HCT116 (cell line): ENCODE measurements at regions not wholly inside any gene's neighbourhood (a gene's known extent, or its start where the extent isn't known, plus 50 kb on each side); places are given as distances from the start of the nearest gene placed in this dataset.

Source experiments
- ATAC-seq: fragments of 200-7000 bp; cut with Tn5 transposase; 2 replicates; pipeline ENCODE4 v1.9.1; 2020; ENCODE audit warnings: mild to moderate bottlenecking, moderate library complexity
- BruUV-seq: library from RNA; stranded (reverse); fragments of 400-500 nt; replicated peaks from 2 replicates; lab custom pipeline; 2021; lab: Mats Ljungman, UMichigan
- CTCF ChIA-PET: fragments of 300-600 bp; sonication (Branson Sonifier 250); formaldehyde crosslinking; loops from one replicate; lab custom pipeline; 2021; ENCODE audit warnings: antibody characterized with exemption; lab: Charles Lee
- POLR2A ChIA-PET: fragments of 300-600, 350-600 bp; sonication (Branson Sonifier 250); formaldehyde crosslinking; loops from one replicate; lab custom pipeline; 2021; ENCODE audit warnings: antibody characterized with exemption; lab: Charles Lee
- RAD21 ChIA-PET, 2 experiments: fragments of 300-600 bp; sonication (Branson Sonifier 250); formaldehyde crosslinking; loops; one replicate each; lab custom pipeline; 2023; ENCODE audit warnings: low total read pairs in 2 of 2; ENCODE audit not compliant: uncharacterized antibody in 2 of 2, unreplicated experiment in 2 of 2, low non-redundant PET in 1 of 2; lab: Charles Lee
- DNase-seq: peaks from one replicate; pipeline ENCODE4 v3.0.0-alpha.2; 2010; ENCODE audit warnings: low read depth, low spot score
- H2AFZ ChIP-seq: fragments of 200-600 bp; shearing (Covaris generic), sonication (generic); 2 replicates; pipeline ENCODE4 v1.6.1; 2017; ENCODE audit warnings: low read depth, mixed run types, mixed read lengths, antibody characterized with exemption, low read length; ENCODE audit not compliant: poor library complexity, severe bottlenecking
- H3K27ac ChIP-seq: 2 replicates; pipeline ENCODE4 v1.5.1; 2012; ENCODE audit warnings: low read depth, low read length
- H3K27me3 ChIP-seq: fragments of 200-600 bp; sonication (generic); 2 replicates; pipeline ENCODE4 v1.6.1; 2016; ENCODE audit warnings: mixed run types, low read length, mixed read lengths; ENCODE audit not compliant: insufficient read depth
- H3K36me3 ChIP-seq, 2 experiments: fragments of 200-500 bp in 1 of 2; fragments of 200-600 bp in 1 of 2; sonication (Bioruptor generic) in 1 of 2; sonication (generic) in 1 of 2; 2 replicates each; pipeline versions ENCODE4 v1.5.1 to v1.6.1; 2014 to 2016; ENCODE audit warnings: low read length in 2 of 2, inconsistent platforms in 1 of 2, mixed read lengths in 1 of 2, mixed run types in 1 of 2; ENCODE audit not compliant: insufficient read depth in 2 of 2, control insufficient read depth in 1 of 2
- H3K4me1 ChIP-seq, 2 experiments: fragments of 200-600 bp in 1 of 2; sonication (generic) in 1 of 2; 2 replicates each; pipeline versions ENCODE4 v1.5.1 to v1.6.1; 2012 to 2017; ENCODE audit warnings: low read length in 2 of 2, inconsistent platforms in 1 of 2, mild to moderate bottlenecking in 1 of 2, mixed read lengths in 1 of 2, mixed run types in 1 of 2, moderate library complexity in 1 of 2; ENCODE audit not compliant: insufficient read depth in 2 of 2, control insufficient read depth in 1 of 2
- H3K4me2 ChIP-seq: fragments of 200-600 bp; sonication (generic); 2 replicates; pipeline ENCODE4 v1.6.1; 2017; ENCODE audit warnings: mixed run types, low read length, mixed read lengths
- H3K4me3 ChIP-seq, 2 experiments: fragments of 200-600 bp in 1 of 2; sonication (generic) in 1 of 2; replicated peaks in 1 of 2; 2 replicates each; pipeline ENCODE4 v1.5.1; 2011 to 2016; ENCODE audit warnings: low read length in 2 of 2, control low read depth in 1 of 2, low read depth in 1 of 2, mild to moderate bottlenecking in 1 of 2, mixed read lengths in 1 of 2, mixed run types in 1 of 2
- H3K79me2 ChIP-seq: fragments of 200-600 bp; sonication (generic); 2 replicates; pipeline ENCODE4 v1.6.1; 2017; ENCODE audit warnings: mild to moderate bottlenecking, mixed run types, low read length, moderate library complexity, mixed read lengths; ENCODE audit not compliant: insufficient read depth
- H3K9ac ChIP-seq: fragments of 200-600 bp; sonication (generic); 2 replicates; pipeline ENCODE4 v1.6.1; 2016; ENCODE audit warnings: low read length, mixed read lengths
- H3K9me2 ChIP-seq: fragments of 200-600 bp; sonication (generic), shearing (Covaris generic); 2 replicates; pipeline ENCODE4 v1.6.1; 2017; ENCODE audit warnings: mixed run types, mild to moderate bottlenecking, moderate library complexity; ENCODE audit not compliant: insufficient read depth
- H3K9me3 ChIP-seq, 2 experiments: fragments of 200-500 bp in 1 of 2; fragments of 200-600 bp in 1 of 2; sonication (Bioruptor generic) in 1 of 2; sonication (generic) in 1 of 2; 2 replicates each; pipeline ENCODE4 v1.6.1; 2014 to 2017; ENCODE audit warnings: low read length in 2 of 2, mixed read lengths in 2 of 2, inconsistent platforms in 1 of 2, low read depth in 1 of 2, mild to moderate bottlenecking in 1 of 2, mixed run types in 1 of 2, moderate library complexity in 1 of 2; ENCODE audit not compliant: control insufficient read depth in 1 of 2, insufficient read depth in 1 of 2
- H4K20me1 ChIP-seq: fragments of 200-600 bp; sonication (generic), shearing (Covaris generic); 2 replicates; pipeline ENCODE4 v1.6.1; 2017; ENCODE audit warnings: mixed run types, mild to moderate bottlenecking, moderate library complexity; ENCODE audit not compliant: insufficient read depth
- ELF1 ChIP-seq: IDR thresholded peaks from 2 replicates; pipeline ENCODE4 v1.6.1; 2012; ENCODE audit warnings: low read depth, borderline replicate concordance
- TCF7L2 ChIP-seq: IDR thresholded peaks from 2 replicates; pipeline ENCODE4 v1.7.0; 2011; ENCODE audit warnings: borderline replicate concordance, inconsistent platforms; ENCODE audit not compliant: insufficient read depth, insufficient read length; ENCODE audit errors: extremely low read depth
- ZBTB33 ChIP-seq: IDR thresholded peaks from 2 replicates; pipeline ENCODE4 v1.6.1; 2011; ENCODE audit warnings: mild to moderate bottlenecking, low read length, moderate library complexity; ENCODE audit not compliant: insufficient replicate concordance; ENCODE audit errors: extremely low read depth
- ZFX ChIP-seq: fragments of 450-650 bp; IDR thresholded peaks from 2 replicates; pipeline ENCODE4 v1.6.1; 2017
- intact Hi-C: fragments of 100-400 bp; cut with micrococcal nuclease; formaldehyde crosslinking; loops from 2 replicates; pipeline ENCODE4 v1.10.0; 2022
- TF ChIP-seq, protein P1 (sequence below), 3 experiments: fragments of 200-600 bp in 1 of 3; sonication (generic) in 1 of 3; IDR thresholded peaks in 2 of 3; conservative IDR thresholded peaks in 1 of 3; 2 replicates each; pipeline ENCODE4 v1.5.1; 2012 to 2017; ENCODE audit warnings: low read depth in 2 of 3, low read length in 2 of 3, antibody characterized with exemption in 1 of 3, borderline replicate concordance in 1 of 3, control low read depth in 1 of 3, mild to moderate bottlenecking in 1 of 3, mixed read lengths in 1 of 3, mixed run types in 1 of 3, moderate library complexity in 1 of 3; ENCODE audit not compliant: insufficient read depth in 1 of 3
- TF ChIP-seq, protein P2 (sequence below): IDR thresholded peaks from 2 replicates; pipeline ENCODE4 v1.6.1; 2012

DNA sequence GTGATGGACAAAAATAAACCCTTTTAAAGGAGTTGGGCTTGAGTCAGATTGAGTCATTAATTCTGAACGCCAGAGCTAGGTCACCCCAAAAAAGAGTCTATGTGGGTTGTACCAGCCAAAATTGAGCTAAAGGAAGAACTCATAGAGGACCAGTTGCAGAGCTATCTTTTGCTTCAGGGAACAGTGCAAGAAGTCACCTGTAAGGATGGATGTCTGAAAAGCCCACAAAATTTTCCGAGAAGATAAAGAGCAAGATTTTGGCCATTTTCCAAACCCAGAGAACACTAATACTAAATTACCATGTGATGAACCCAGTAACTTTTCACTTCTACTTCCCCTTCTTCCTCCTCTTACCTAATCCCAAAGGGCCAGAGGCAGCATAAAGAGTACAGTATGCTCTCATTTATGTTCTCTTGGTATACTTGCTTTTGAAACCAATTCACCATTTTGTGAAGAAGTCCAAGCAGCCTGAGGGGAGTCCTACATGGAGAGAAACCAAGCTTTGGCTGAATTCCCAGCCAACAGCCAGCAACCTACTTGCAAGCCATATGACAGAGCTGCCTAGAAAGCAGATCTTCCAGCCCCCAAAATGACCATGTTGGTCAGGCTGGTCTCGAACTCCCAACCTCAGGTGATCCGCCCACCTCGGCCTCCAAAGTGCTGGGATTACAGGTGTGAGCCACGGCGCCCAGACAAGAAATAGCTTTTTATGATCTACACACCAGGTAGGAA, 551.7 kb downstream of the SATB2 start (continued):
- TF ChIP-seq ZBTB33 = no peak
- no peak for TF ChIP-seq ELF1

DNA sequence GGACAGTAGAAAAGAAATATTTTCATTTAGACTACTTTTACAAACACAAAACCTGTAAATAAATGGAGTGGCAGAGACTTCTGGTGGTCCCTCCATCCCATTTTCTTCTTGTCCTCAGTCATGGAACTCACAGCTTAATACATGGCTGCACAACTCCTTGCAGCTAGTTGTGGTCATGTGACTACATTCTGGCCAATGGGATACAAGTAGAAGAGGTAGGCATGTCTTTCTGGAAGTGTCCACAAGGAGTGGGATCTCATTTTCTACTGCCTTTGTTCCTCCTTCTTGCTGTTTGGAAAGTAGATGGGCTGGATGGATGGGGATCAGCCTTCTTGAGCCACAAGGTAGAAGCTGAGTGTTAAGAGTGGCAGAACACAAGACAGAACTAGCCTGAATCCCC, 555.8 kb downstream of the SATB2 start:
- Histone ChIP-seq H4K20me1 (no peaks in the 10 kb centered on the region), H3K4me1 (no peaks in the 10 kb centered on the region), H3K79me2 (no peaks in the 10 kb centered on the region), H3K27me3 (no peaks in the 10 kb centered on the region), H3K4me3 (no peak overlapping the region), H2AFZ (no peak overlapping the region), H3K27ac (no peak overlapping the region)
- CTCF ChIA-PET = no interaction called here
- intact Hi-C loops = no loop called here
- BruUV-seq = no TSS peak
- TF ChIP-seq ZFX (no peak), TCF7L2 (no peak)
- TF ChIP-seq, protein P1, sequence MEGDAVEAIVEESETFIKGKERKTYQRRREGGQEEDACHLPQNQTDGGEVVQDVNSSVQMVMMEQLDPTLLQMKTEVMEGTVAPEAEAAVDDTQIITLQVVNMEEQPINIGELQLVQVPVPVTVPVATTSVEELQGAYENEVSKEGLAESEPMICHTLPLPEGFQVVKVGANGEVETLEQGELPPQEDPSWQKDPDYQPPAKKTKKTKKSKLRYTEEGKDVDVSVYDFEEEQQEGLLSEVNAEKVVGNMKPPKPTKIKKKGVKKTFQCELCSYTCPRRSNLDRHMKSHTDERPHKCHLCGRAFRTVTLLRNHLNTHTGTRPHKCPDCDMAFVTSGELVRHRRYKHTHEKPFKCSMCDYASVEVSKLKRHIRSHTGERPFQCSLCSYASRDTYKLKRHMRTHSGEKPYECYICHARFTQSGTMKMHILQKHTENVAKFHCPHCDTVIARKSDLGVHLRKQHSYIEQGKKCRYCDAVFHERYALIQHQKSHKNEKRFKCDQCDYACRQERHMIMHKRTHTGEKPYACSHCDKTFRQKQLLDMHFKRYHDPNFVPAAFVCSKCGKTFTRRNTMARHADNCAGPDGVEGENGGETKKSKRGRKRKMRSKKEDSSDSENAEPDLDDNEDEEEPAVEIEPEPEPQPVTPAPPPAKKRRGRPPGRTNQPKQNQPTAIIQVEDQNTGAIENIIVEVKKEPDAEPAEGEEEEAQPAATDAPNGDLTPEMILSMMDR (IDR thresholded peaks at IDR 0.05 in 2 of 3, conservative IDR thresholded peaks at IDR 0.05 in 1 of 3; ENCODE audit: borderline replicate concordance in 1 of 3, insufficient read depth in 1 of 3, low read depth in 2 of 3, low read length in 2 of 3) = 0 out of 6 replicates have a peak, but pooled peaks of 1 of the 3 experiments have one; percentile 22
- TF ChIP-seq, protein P2, sequence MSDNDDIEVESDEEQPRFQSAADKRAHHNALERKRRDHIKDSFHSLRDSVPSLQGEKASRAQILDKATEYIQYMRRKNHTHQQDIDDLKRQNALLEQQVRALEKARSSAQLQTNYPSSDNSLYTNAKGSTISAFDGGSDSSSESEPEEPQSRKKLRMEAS = no peak
- TF ChIP-seq, all 23 proteins: peak for 1
- no peaks in the 10 kb centered on the region for H3K36me3 ChIP-seq
- ATAC-seq = no peak
- peak; percentile 2 for DNase-seq
- no peaks in the 10 kb centered on the region for H3K9me3 ChIP-seq
- RAD21 ChIA-PET = no interaction called here
- POLR2A ChIA-PET = no interaction called here
- no peaks in the 10 kb centered on the region for H3K9me2 ChIP-seq
- H3K4me2 ChIP-seq = no peak overlapping the region
- no peak overlapping the region for H3K9ac ChIP-seq
